Skin epidermis (tissue), 12 donors: ENCODE measurements at regions not wholly inside any gene's neighbourhood (a gene's known extent, or its start where the extent isn't known, plus 50 kb on each side); places are given as distances from the start of the nearest gene placed in this dataset.
"Not testable (repeated sequence)": the region's sequence is repeated elsewhere in the genome, so short reads cannot be mapped to it uniquely, and the experiment has no call there.

Source experiments
- H3K27ac ChIP-seq, 21 experiments: fragments of 200-600 bp; sonication (generic) in 11 of 21; one replicate each; pipeline ENCODE4 v1.5.0; 2020; ENCODE audit warnings: mild to moderate bottlenecking in 3 of 21, inconsistent platforms in 2 of 21, moderate library complexity in 2 of 21
- H3K4me3 ChIP-seq, 7 experiments: fragments of 200-600 bp; sonication (generic) in 2 of 7; one replicate each; pipeline ENCODE4 v1.5.0; 2020; ENCODE audit warnings: inconsistent platforms in 2 of 7, mild to moderate bottlenecking in 2 of 7, moderate library complexity in 1 of 7

- Histone ChIP-seq H3K27ac (no peak overlapping the region), H3K4me3 (no peak overlapping the region)
Observed at GRCh38 chr6:40891131-40891530, 147.9 kb downstream of the UNC5CL start.

GRCh38 chr6:40889137-40889832 lies 149.7 kb downstream of the UNC5CL start:
- H3K4me3 ChIP-seq, result no peak overlapping the region

GRCh38 chr6:40888456-40888990 lies 150.5 kb downstream of the UNC5CL start:
- H3K4me3 ChIP-seq, result no peak overlapping the region
- H3K27ac ChIP-seq, result no peak overlapping the region

More at GRCh38 chr6:40889137-40889832, 149.7 kb downstream of the UNC5CL start:
- H3K27ac ChIP-seq, result no peak overlapping the region

- H3K27ac ChIP-seq, result no peak overlapping the region
- no peak overlapping the region for H3K4me3 ChIP-seq
Observed at GRCh38 chr6:40887792-40888340, 151.2 kb downstream of the UNC5CL start.

- no peak overlapping the region for H3K4me3 ChIP-seq
- H3K27ac ChIP-seq, result no peak overlapping the region
Observed at GRCh38 chr6:40887079-40887791, 151.8 kb downstream of the UNC5CL start.

GRCh38 chr6:40885139-40885774 lies 153.8 kb downstream of the UNC5CL start:
- Histone ChIP-seq H3K27ac (no peak overlapping the region), H3K4me3 (no peak overlapping the region)

- no peak overlapping the region for H3K27ac ChIP-seq
- no peak overlapping the region for H3K4me3 ChIP-seq
Observed at GRCh38 chr6:40882323-40882997, 156.6 kb downstream of the UNC5CL start.

GRCh38 chr6:40881501-40881900 lies 157.5 kb downstream of the UNC5CL start:
- no peak overlapping the region for H3K27ac ChIP-seq
- H3K4me3 ChIP-seq, result no peak overlapping the region

GRCh38 chr6:40880906-40881305 lies 158.1 kb downstream of the UNC5CL start:
- H3K4me3 ChIP-seq, result no peak overlapping the region
- H3K27ac ChIP-seq, result no peak overlapping the region

GRCh38 chr6:40879169-40879568 lies 159.9 kb downstream of the UNC5CL start:
- no peak overlapping the region for H3K27ac ChIP-seq

GRCh38 chr6:40877362-40877761 lies 161.7 kb downstream of the UNC5CL start:
- Histone ChIP-seq H3K27ac (no peak overlapping the region), H3K4me3 (no peak overlapping the region)

More at GRCh38 chr6:40879169-40879568, 159.9 kb downstream of the UNC5CL start:
- H3K4me3 ChIP-seq, result no peak overlapping the region

GRCh38 chr6:40876336-40876735 lies 162.7 kb downstream of the UNC5CL start:
- Histone ChIP-seq H3K27ac (no peak overlapping the region), H3K4me3 (no peak overlapping the region)

- Histone ChIP-seq H3K27ac (no peak overlapping the region), H3K4me3 (no peak overlapping the region)
Observed at GRCh38 chr6:40874495-40874894, 164.5 kb downstream of the UNC5CL start.

- Histone ChIP-seq H3K27ac (no peak overlapping the region), H3K4me3 (no peak overlapping the region)
Observed at GRCh38 chr6:40871424-40871823, 167.6 kb downstream of the UNC5CL start.

- H3K4me3 ChIP-seq, H3K27ac ChIP-seq: not testable (repeated sequence)
Observed at GRCh38 chr6:40868089-40868865, 170.7 kb downstream of the UNC5CL start.

- not testable (repeated sequence) for H3K4me3 ChIP-seq
Observed at GRCh38 chr6:40867527-40867926, 171.5 kb downstream of the UNC5CL start.

GRCh38 chr6:40865259-40865658 lies 173.8 kb downstream of the UNC5CL start:
- not testable (repeated sequence) for H3K4me3 ChIP-seq

More at GRCh38 chr6:40867527-40867926, 171.5 kb downstream of the UNC5CL start:
- H3K27ac ChIP-seq, result not testable (repeated sequence)

GRCh38 chr6:40860443-40860842 lies 178.6 kb downstream of the UNC5CL start:
- Histone ChIP-seq H3K27ac (no peak overlapping the region), H3K4me3 (no peak overlapping the region)

More at GRCh38 chr6:40865259-40865658, 173.8 kb downstream of the UNC5CL start:
- H3K27ac ChIP-seq, result not testable (repeated sequence)

- H3K27ac ChIP-seq, result no peak overlapping the region
- H3K4me3 ChIP-seq, result no peak overlapping the region
Observed at GRCh38 chr6:40856271-40856670, 182.8 kb downstream of the UNC5CL start.
